Femur (tissue), 1 donor: ENCODE measurements at regions not wholly inside any gene's neighbourhood (a gene's known extent, or its start where the extent isn't known, plus 50 kb on each side); places are given as distances from the start of the nearest gene placed in this dataset.

Experiments
- DNase-seq: peaks from one replicate; pipeline ENCODE4 v3.0.0-alpha.2; 2017

- no peak for DNase-seq
Measured at GRCh38 chr2:191615596-191615995, 62.3 kb upstream of the NABP1 start.

- DNase-seq = no peak
Measured at GRCh38 chr2:191617575-191617974, 60.4 kb upstream of the NABP1 start.

- DNase-seq = no peak
Measured at GRCh38 chr2:191618046-191618780, 59.7 kb upstream of the NABP1 start.

GRCh38 chr2:191618786-191619185 is 59.1 kb upstream of the NABP1 start:
- no peak for DNase-seq

- no peak for DNase-seq
Measured at GRCh38 chr2:191620144-191620543, 57.8 kb upstream of the NABP1 start.

- no peak for DNase-seq
Measured at GRCh38 chr2:191622374-191623320, 55.3 kb upstream of the NABP1 start.

- no peak for DNase-seq
Measured at GRCh38 chr2:191625016-191625415, 52.9 kb upstream of the NABP1 start.

GRCh38 chr2:191625446-191625845 is 52.5 kb upstream of the NABP1 start:
- DNase-seq = no peak

GRCh38 chr2:191626497-191627151 is 51.3 kb upstream of the NABP1 start:
- no peak for DNase-seq

GRCh38 chr2:191627518-191627917 is 50.4 kb upstream of the NABP1 start:
- DNase-seq = no peak
